SJSA1 (cell line): ENCODE measurements at regions not wholly inside any gene's neighbourhood (a gene's known extent, or its start where the extent isn't known, plus 50 kb on each side); places are given as distances from the start of the nearest gene placed in this dataset.

Experiments used
- DNase-seq, 2 experiments: peaks; one replicate each; pipeline ENCODE4 v3.0.0-alpha.2; 2015 to 2020; ENCODE audit warnings: low spot score in 2 of 2, low read depth in 1 of 2
- H3K27ac ChIP-seq: fragments of 250-450 bp; sonication (Bioruptor Pico); 2 replicates; pipeline ENCODE4 v1.5.1; 2020; ENCODE audit warnings: mild to moderate bottlenecking, moderate library complexity
- H3K27me3 ChIP-seq: fragments of 250-450 bp; sonication (Bioruptor Pico); replicated peaks from 2 replicates; pipeline ENCODE4 v1.5.1; 2020; ENCODE audit warnings: mild to moderate bottlenecking, moderate library complexity
- H3K36me3 ChIP-seq: fragments of 250-450 bp; sonication (Bioruptor Pico); 2 replicates; pipeline ENCODE4 v1.5.1; 2020; ENCODE audit warnings: mild to moderate bottlenecking
- H3K4me1 ChIP-seq: fragments of 250-450 bp; sonication (Bioruptor Pico); replicated peaks from 2 replicates; pipeline ENCODE4 v1.6.1; 2021; ENCODE audit warnings: mild to moderate bottlenecking
- H3K4me3 ChIP-seq: fragments of 250-450 bp; sonication (Bioruptor Pico); 2 replicates; pipeline ENCODE4 v1.5.1; 2020; ENCODE audit warnings: mild to moderate bottlenecking
- H3K9me3 ChIP-seq: fragments of 250-450 bp; sonication (Bioruptor Pico); replicated peaks from 2 replicates; pipeline ENCODE4 v1.5.1; 2020; ENCODE audit warnings: mild to moderate bottlenecking

GRCh38 chr6:74674377-74674776, 531.5 kb downstream of the COL12A1 start:
- no peaks in the 10 kb centered on the region for H3K27me3 ChIP-seq
- H3K4me1 ChIP-seq = peaks cover 12% of the 10 kb centered on the region
- DNase-seq = no peak
- no peaks in the 10 kb centered on the region for H3K36me3 ChIP-seq
- peaks cover 5% of the 10 kb centered on the region; the same call in 1 of the 2 replicates for H3K9me3 ChIP-seq
- no peak overlapping the region for H3K4me3 ChIP-seq
- no peak overlapping the region for H3K27ac ChIP-seq

GRCh38 chr6:74671558-74672025, 534.3 kb downstream of the COL12A1 start:
- Histone ChIP-seq H3K4me3 (no peak overlapping the region), H3K27me3 (no peaks in the 10 kb centered on the region), H3K9me3 (peaks cover 5% of the 10 kb centered on the region; the same call in 1 of the 2 replicates), H3K36me3 (no peaks in the 10 kb centered on the region), H3K27ac (peak overlapping the region; percentile 75), H3K4me1 (peaks cover 12% of the 10 kb centered on the region)
- peak; percentile 66 to 75 for DNase-seq

- no peaks in the 10 kb centered on the region for H3K27me3 ChIP-seq
- H3K27ac ChIP-seq = no peak overlapping the region
- no peak for DNase-seq
- no peak overlapping the region for H3K4me3 ChIP-seq
- no peaks in the 10 kb centered on the region for H3K9me3 ChIP-seq
- no peaks in the 10 kb centered on the region for H3K4me1 ChIP-seq
- H3K36me3 ChIP-seq = no peaks in the 10 kb centered on the region
Measured at GRCh38 chr6:74658391-74658790, 547.5 kb downstream of the COL12A1 start.

GRCh38 chr6:74657931-74658330, 547.9 kb downstream of the COL12A1 start:
- no peak for DNase-seq

DNA sequence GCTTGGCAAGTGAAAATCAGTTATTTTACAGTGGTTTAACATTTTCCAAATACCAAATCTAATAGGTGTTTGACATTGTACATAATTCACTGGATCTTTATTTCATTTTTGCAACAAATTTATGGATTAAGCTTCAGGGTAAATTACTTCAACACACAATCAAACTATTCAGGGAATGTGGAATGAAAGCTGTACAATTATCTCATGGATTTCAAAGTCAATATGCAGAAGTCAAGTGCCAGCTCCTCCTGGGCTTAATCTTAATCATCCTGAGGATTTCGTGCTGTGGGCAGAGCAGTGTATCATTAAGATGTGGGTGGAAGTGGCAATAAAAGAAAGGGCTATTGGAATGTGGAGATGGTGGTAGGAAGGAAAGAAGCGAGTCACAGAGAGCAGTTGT, 548.8 kb downstream of the COL12A1 start:
- Histone ChIP-seq H3K27ac (no peak overlapping the region), H3K4me3 (no peak overlapping the region), H3K27me3 (no peaks in the 10 kb centered on the region), H3K36me3 (no peaks in the 10 kb centered on the region), H3K9me3 (no peaks in the 10 kb centered on the region), H3K4me1 (no peaks in the 10 kb centered on the region)
- DNase-seq = no peak

More at GRCh38 chr6:74657931-74658330, 547.9 kb downstream of the COL12A1 start:
- Histone ChIP-seq H3K4me1 (no peaks in the 10 kb centered on the region), H3K36me3 (no peaks in the 10 kb centered on the region), H3K9me3 (no peaks in the 10 kb centered on the region), H3K27ac (no peak overlapping the region), H3K4me3 (no peak overlapping the region), H3K27me3 (no peaks in the 10 kb centered on the region)

- Histone ChIP-seq H3K4me1 (no peaks in the 10 kb centered on the region), H3K9me3 (no peaks in the 10 kb centered on the region), H3K36me3 (no peaks in the 10 kb centered on the region), H3K27me3 (no peaks in the 10 kb centered on the region), H3K27ac (no peak overlapping the region), H3K4me3 (no peak overlapping the region)
- no peak for DNase-seq
Measured at GRCh38 chr6:74656453-74656852, 549.4 kb downstream of the COL12A1 start.

- no peak for DNase-seq
- H3K27ac ChIP-seq = no peak overlapping the region
- H3K27me3 ChIP-seq = no peaks in the 10 kb centered on the region
- no peaks in the 10 kb centered on the region for H3K9me3 ChIP-seq
- H3K4me1 ChIP-seq = no peaks in the 10 kb centered on the region
- no peak overlapping the region for H3K4me3 ChIP-seq
- H3K36me3 ChIP-seq = no peaks in the 10 kb centered on the region
Measured at GRCh38 chr6:74654296-74654695, 551.6 kb downstream of the COL12A1 start.

DNA sequence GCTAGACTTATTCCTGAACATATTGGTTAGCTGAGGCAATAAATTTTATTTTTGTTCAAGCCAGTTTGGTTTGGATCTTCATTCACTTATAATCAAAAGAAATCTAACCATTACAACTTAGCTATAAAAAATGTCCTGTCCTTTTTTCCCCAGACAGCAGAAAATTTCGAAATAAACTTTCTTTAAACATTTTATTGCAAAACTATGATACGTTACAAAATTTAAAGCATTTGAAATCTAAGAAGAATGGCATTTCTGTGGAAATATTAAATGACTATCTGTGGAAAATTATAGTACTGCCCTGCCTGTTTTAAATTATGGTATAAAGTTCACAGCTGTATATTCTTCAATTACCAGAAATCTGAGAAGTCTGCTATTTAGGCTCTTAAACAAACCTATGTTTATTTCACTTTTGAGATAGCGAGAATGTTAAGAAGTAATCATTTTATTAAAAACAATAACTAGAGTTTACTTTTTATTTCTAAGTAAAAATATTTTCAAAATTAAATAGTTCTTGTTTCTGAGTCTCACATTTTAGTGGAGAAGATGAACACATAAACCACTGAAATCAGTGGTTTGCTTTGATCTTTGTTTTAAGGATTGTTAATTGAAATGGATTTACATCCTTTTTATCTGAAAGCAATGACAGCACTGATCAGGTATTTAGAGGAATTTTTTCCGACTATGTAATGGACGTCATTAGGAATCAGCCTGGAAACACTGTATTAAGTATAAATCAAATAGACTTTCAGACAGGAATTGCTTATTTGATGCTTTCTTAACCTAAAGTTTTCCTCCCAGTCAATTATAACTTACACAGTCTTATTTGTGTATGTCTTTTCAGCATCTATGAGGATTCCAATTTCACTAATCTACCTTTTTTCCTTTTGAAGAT, 553.7 kb downstream of the COL12A1 start:
- DNase-seq = no peak
- no peaks in the 10 kb centered on the region for H3K36me3 ChIP-seq
- H3K9me3 ChIP-seq = no peaks in the 10 kb centered on the region
- H3K27me3 ChIP-seq = no peaks in the 10 kb centered on the region
- no peak overlapping the region for H3K27ac ChIP-seq
- no peak overlapping the region for H3K4me3 ChIP-seq
- H3K4me1 ChIP-seq = no peaks in the 10 kb centered on the region

DNA sequence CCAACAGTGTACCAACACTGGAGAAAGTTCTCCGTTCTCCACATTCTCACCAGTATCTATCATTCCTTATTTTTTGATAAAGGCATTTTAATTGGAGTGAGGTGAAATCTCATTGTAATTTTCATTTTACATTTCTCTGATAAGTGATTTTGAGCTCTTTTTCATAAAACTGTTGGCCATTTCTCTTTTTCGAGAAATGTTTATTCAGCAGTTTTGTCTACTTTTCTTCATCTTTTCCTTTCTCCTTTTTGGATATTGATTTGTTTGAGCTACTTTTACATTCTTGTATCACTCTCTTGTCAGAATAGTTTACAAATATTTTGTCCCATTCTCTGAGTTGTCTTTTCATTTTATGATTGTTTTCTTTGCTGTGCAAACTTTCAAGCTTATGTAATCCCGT, 555.2 kb downstream of the COL12A1 start:
- Histone ChIP-seq H3K4me3 (no peak overlapping the region), H3K27ac (no peak overlapping the region), H3K27me3 (no peaks in the 10 kb centered on the region), H3K36me3 (no peaks in the 10 kb centered on the region), H3K9me3 (no peaks in the 10 kb centered on the region), H3K4me1 (no peaks in the 10 kb centered on the region)
- DNase-seq = no peak

- Histone ChIP-seq H3K36me3 (no peaks in the 10 kb centered on the region), H3K27me3 (no peaks in the 10 kb centered on the region), H3K4me1 (no peaks in the 10 kb centered on the region), H3K9me3 (no peaks in the 10 kb centered on the region), H3K4me3 (no peak overlapping the region), H3K27ac (no peak overlapping the region)
- DNase-seq = no peak
Measured at GRCh38 chr6:74646461-74646860, 559.4 kb downstream of the COL12A1 start.

DNA sequence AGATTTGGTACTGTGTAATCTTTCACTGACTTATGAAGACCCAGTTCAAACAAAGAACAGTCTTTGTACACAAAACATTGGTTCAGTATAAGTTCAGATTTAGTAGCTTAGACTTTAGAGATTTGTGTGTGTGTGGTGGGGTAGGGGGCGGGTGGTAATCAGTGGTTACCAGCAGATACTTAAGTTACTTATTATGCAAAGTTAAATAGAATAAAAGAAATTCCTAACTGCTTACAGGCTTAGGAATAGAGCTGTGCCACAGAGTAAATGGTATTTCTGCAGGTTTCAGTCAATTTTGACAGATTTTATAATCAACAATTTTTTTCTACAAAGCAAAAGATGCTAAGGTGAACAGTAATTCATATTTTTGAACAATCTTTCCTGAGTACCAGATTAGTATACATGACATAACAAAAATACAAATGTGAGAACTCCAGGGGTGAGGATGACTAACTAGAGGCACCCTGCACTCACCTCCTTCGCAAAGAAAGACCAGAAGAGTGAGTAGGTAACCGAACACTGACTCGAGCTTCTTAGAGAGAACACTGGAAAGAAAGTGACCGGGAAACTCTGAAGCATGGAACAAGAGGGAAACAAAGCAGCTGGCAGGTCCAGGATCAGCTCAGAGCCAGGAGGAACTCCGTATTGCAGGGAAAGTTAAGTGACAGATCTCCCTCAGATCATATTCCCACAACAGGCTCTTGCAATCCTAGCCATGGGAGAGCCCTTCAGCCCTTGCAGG, 560.6 kb downstream of the COL12A1 start:
- H3K4me3 ChIP-seq = no peak overlapping the region
- DNase-seq = no peak
- no peak overlapping the region for H3K27ac ChIP-seq
- no peaks in the 10 kb centered on the region for H3K36me3 ChIP-seq
- H3K27me3 ChIP-seq = no peaks in the 10 kb centered on the region
- H3K9me3 ChIP-seq = no peaks in the 10 kb centered on the region
- no peaks in the 10 kb centered on the region for H3K4me1 ChIP-seq

DNA sequence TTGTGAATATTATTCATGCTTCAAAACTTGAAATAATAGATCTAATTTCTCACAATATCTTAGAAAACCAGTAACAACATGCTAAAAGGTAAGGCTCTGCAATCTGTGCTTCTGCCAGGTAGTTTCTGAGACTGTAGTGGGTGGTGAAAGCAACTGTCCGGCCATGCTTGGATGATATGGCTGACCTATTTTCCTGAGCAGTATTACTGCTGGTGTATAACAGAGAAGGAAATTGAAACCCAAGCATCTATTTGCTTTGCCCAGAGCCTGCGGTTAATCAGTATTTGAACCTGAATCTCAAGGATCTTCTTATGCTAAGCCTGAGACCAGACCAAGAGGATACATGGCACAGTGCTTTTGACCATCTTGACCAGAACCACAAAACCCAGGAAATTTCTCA, 563.8 kb downstream of the COL12A1 start:
- Histone ChIP-seq H3K27me3 (no peaks in the 10 kb centered on the region), H3K9me3 (no peaks in the 10 kb centered on the region), H3K4me1 (no peaks in the 10 kb centered on the region), H3K4me3 (no peak overlapping the region), H3K36me3 (no peaks in the 10 kb centered on the region), H3K27ac (no peak overlapping the region)
- no peak for DNase-seq

- DNase-seq = no peak
- H3K9me3 ChIP-seq = no peaks in the 10 kb centered on the region
Measured at GRCh38 chr6:74638412-74638811, 567.4 kb downstream of the COL12A1 start.

GRCh38 chr6:74632196-74632875, 573.5 kb downstream of the COL12A1 start:
- Histone ChIP-seq H3K9me3 (no peaks in the 10 kb centered on the region), H3K27me3 (no peaks in the 10 kb centered on the region), H3K4me3 (no peak overlapping the region), H3K27ac (no peak overlapping the region), H3K36me3 (no peaks in the 10 kb centered on the region), H3K4me1 (no peaks in the 10 kb centered on the region)
- no peak for DNase-seq

More at GRCh38 chr6:74638412-74638811, 567.4 kb downstream of the COL12A1 start:
- Histone ChIP-seq H3K4me3 (no peak overlapping the region), H3K36me3 (no peaks in the 10 kb centered on the region), H3K27me3 (no peaks in the 10 kb centered on the region), H3K27ac (no peak overlapping the region), H3K4me1 (no peaks in the 10 kb centered on the region)
